Astrocyte (in vitro differentiated cells and primary cell): ENCODE measurements at regions not wholly inside any gene's neighbourhood (a gene's known extent, or its start where the extent isn't known, plus 50 kb on each side); places are given as distances from the start of the nearest gene placed in this dataset.

Source experiments
- DNase-seq: peaks from one replicate; pipeline ENCODE4 v3.0.0-alpha.2; 2010; ENCODE audit warnings: low read depth
- FAIRE-seq: peaks from 2 replicates; lab custom pipeline; 2011; peaks lifted over from hg19 to GRCh38; lab: Jason Lieb, UNC
- H2AFZ ChIP-seq: 2 replicates; pipeline ENCODE4 v1.6.0; 2012; ENCODE audit warnings: low read depth, low read length, inconsistent platforms
- H3K27ac ChIP-seq: 2 replicates; pipeline ENCODE4 v1.5.1; 2011; ENCODE audit warnings: low read depth, low read length, inconsistent platforms
- H3K27me3 ChIP-seq: 2 replicates; pipeline ENCODE4 v1.6.0; 2011; ENCODE audit warnings: low read length, inconsistent platforms; ENCODE audit not compliant: insufficient read depth
- H3K36me3 ChIP-seq: 2 replicates; pipeline ENCODE4 v1.5.1; 2011; ENCODE audit warnings: low read length, inconsistent platforms; ENCODE audit not compliant: insufficient read depth
- H3K4me1 ChIP-seq: 2 replicates; pipeline ENCODE4 v1.5.1; 2011; ENCODE audit warnings: low read length, inconsistent platforms; ENCODE audit not compliant: insufficient read depth
- H3K4me2 ChIP-seq: 2 replicates; pipeline ENCODE4 v1.6.0; 2012; ENCODE audit warnings: low read length, inconsistent platforms
- H3K4me3 ChIP-seq: 2 replicates; pipeline ENCODE4 v1.5.1; 2011; ENCODE audit warnings: low read depth, mild to moderate bottlenecking, low read length, inconsistent platforms; ENCODE audit not compliant: insufficient read depth
- H3K79me2 ChIP-seq: 2 replicates; pipeline ENCODE4 v1.6.0; 2012; ENCODE audit warnings: mild to moderate bottlenecking, low read length, inconsistent platforms; ENCODE audit not compliant: insufficient read depth
- H3K9ac ChIP-seq: 2 replicates; pipeline ENCODE4 v1.6.0; 2012; ENCODE audit warnings: mild to moderate bottlenecking, low read length, inconsistent platforms
- H3K9me3 ChIP-seq: 2 replicates; pipeline ENCODE4 v1.5.1; 2012; ENCODE audit warnings: low read depth, mild to moderate bottlenecking, low read length, inconsistent platforms; ENCODE audit not compliant: insufficient read depth
- H4K20me1 ChIP-seq: 2 replicates; pipeline ENCODE4 v1.6.0; 2012; ENCODE audit warnings: low read length, inconsistent platforms; ENCODE audit not compliant: insufficient read depth
- H3K27ac Mint-ChIP-seq: one replicate; pipeline ENCODE4 v1.8.0; 2021; ENCODE audit warnings: mild to moderate bottlenecking, mixed read lengths; ENCODE audit not compliant: unreplicated experiment
- H3K27me3 Mint-ChIP-seq: one replicate; pipeline ENCODE4 v1.8.0; 2021; ENCODE audit warnings: low read depth, mixed read lengths; ENCODE audit not compliant: unreplicated experiment
- H3K36me3 Mint-ChIP-seq: one replicate; pipeline ENCODE4 v1.8.0; 2021; ENCODE audit warnings: low read depth, mixed read lengths; ENCODE audit not compliant: unreplicated experiment
- H3K4me1 Mint-ChIP-seq: one replicate; pipeline ENCODE4 v1.8.0; 2021; ENCODE audit warnings: low read depth, mixed read lengths; ENCODE audit not compliant: unreplicated experiment
- H3K4me3 Mint-ChIP-seq: one replicate; pipeline ENCODE4 v1.8.0; 2021; ENCODE audit warnings: mild to moderate bottlenecking, moderate library complexity, mixed read lengths; ENCODE audit not compliant: unreplicated experiment
- H3K9me3 Mint-ChIP-seq: one replicate; pipeline ENCODE4 v1.8.0; 2021; ENCODE audit warnings: mild to moderate bottlenecking, mixed read lengths; ENCODE audit not compliant: unreplicated experiment
- CTCF ChIP-seq: IDR thresholded peaks from 2 replicates; pipeline ENCODE4 v1.5.1; 2011; ENCODE audit warnings: low read depth, mild to moderate bottlenecking, inconsistent platforms, low read length, moderate library complexity; ENCODE audit not compliant: insufficient read depth
- EZH2 ChIP-seq: IDR thresholded peaks from 2 replicates; pipeline ENCODE4 v1.6.1; 2012; ENCODE audit warnings: mild to moderate bottlenecking, low read length, inconsistent platforms; ENCODE audit not compliant: insufficient read depth

GRCh38 chr9:96139592-96140295 is 162.2 kb downstream of the HSD17B3 start:
- Histone ChIP-seq H4K20me1 (no peaks in the 10 kb centered on the region), H3K36me3 (no peaks in the 10 kb centered on the region), H3K4me2 (peak overlapping the region; percentile 61), H3K4me3 (no peak overlapping the region), H3K27me3 (peaks cover 17% of the 10 kb centered on the region), H3K4me1 (peaks cover 17% of the 10 kb centered on the region), H3K9me3 (no peaks in the 10 kb centered on the region), H3K9ac (no peak overlapping the region), H3K27ac (no peak overlapping the region), H2AFZ (no peak overlapping the region), H3K79me2 (no peaks in the 10 kb centered on the region)
- peaks cover 3% of the 10 kb centered on the region for H3K4me1 Mint-ChIP-seq
- no peak overlapping the region for H3K27ac Mint-ChIP-seq
- no peaks in the 10 kb centered on the region for H3K9me3 Mint-ChIP-seq
- H3K36me3 Mint-ChIP-seq, result no peaks in the 10 kb centered on the region
- DNase-seq (peak; percentile 84), FAIRE-seq (no peak)
- peaks cover 7% of the 10 kb centered on the region for H3K27me3 Mint-ChIP-seq
- TF ChIP-seq EZH2 (no peak), CTCF (no peak)
- no peak overlapping the region for H3K4me3 Mint-ChIP-seq

- peaks cover 4% of the 10 kb centered on the region for H3K27me3 Mint-ChIP-seq
- no peak overlapping the region for H3K4me3 ChIP-seq
- H2AFZ ChIP-seq, result no peak overlapping the region
- peaks cover 18% of the 10 kb centered on the region for H3K27me3 ChIP-seq
- no peak for DNase-seq
- no peaks in the 10 kb centered on the region for H3K9me3 ChIP-seq
- no peak overlapping the region for H3K9ac ChIP-seq
- peaks cover 3% of the 10 kb centered on the region for H3K4me1 Mint-ChIP-seq
- H3K4me1 ChIP-seq, result peaks cover 17% of the 10 kb centered on the region
- TF ChIP-seq CTCF (no peak), EZH2 (no peak)
- H3K27ac Mint-ChIP-seq, result no peak overlapping the region
- H3K27ac ChIP-seq, result no peak overlapping the region
- no peaks in the 10 kb centered on the region for H3K36me3 ChIP-seq
- H3K36me3 Mint-ChIP-seq, result no peaks in the 10 kb centered on the region
- no peak overlapping the region for H3K4me3 Mint-ChIP-seq
- no peak for FAIRE-seq
- H3K79me2 ChIP-seq, result no peaks in the 10 kb centered on the region
- H4K20me1 ChIP-seq, result no peaks in the 10 kb centered on the region
- H3K9me3 Mint-ChIP-seq, result peaks cover 2% of the 10 kb centered on the region
- no peak overlapping the region for H3K4me2 ChIP-seq
These were observed 163.4 kb downstream of the HSD17B3 start for GRCh38 chr9:96138616-96139015.

- FAIRE-seq, result no peak
- Histone ChIP-seq H4K20me1 (no peaks in the 10 kb centered on the region), H3K27ac (no peak overlapping the region), H3K36me3 (no peaks in the 10 kb centered on the region), H3K9ac (peak overlapping the region; percentile 23), H3K4me2 (peak overlapping the region; percentile 78), H3K27me3 (peaks cover 26% of the 10 kb centered on the region), H2AFZ (peak overlapping the region; percentile 8), H3K4me1 (peaks cover 17% of the 10 kb centered on the region), H3K4me3 (peak overlapping the region; percentile 38), H3K79me2 (no peaks in the 10 kb centered on the region), H3K9me3 (no peaks in the 10 kb centered on the region)
- TF ChIP-seq CTCF, result no peak
- TF ChIP-seq EZH2, result no peak
- DNase-seq, result no peak
- peaks cover 4% of the 10 kb centered on the region for H3K9me3 Mint-ChIP-seq
- no peak overlapping the region for H3K4me3 Mint-ChIP-seq
- H3K27ac Mint-ChIP-seq, result peak overlapping the region; percentile 12
- peaks cover 3% of the 10 kb centered on the region for H3K4me1 Mint-ChIP-seq
- peaks cover 11% of the 10 kb centered on the region for H3K27me3 Mint-ChIP-seq
- peaks cover 1% of the 10 kb centered on the region for H3K36me3 Mint-ChIP-seq
These were observed 164.1 kb downstream of the HSD17B3 start for GRCh38 chr9:96137671-96138429.
